Progenitor cell of endocrine pancreas (in vitro differentiated cells): ENCODE measurements at regions not wholly inside any gene's neighbourhood (a gene's known extent, or its start where the extent isn't known, plus 50 kb on each side); places are given as distances from the start of the nearest gene placed in this dataset.

Experiments used
- DNase-seq: peaks from one replicate; pipeline ENCODE4 v3.0.0; 2021; ENCODE audit warnings: low spot score; ENCODE audit not compliant: unreplicated experiment
- H3K27ac Mint-ChIP-seq: 2 replicates; pipeline ENCODE4 v1.8.0; 2021; ENCODE audit warnings: mild to moderate bottlenecking, moderate library complexity, mixed read lengths
- H3K27me3 Mint-ChIP-seq: 2 replicates; pipeline ENCODE4 v1.8.0; 2021; ENCODE audit warnings: mixed read lengths
- H3K36me3 Mint-ChIP-seq: 2 replicates; pipeline ENCODE4 v1.8.0; 2022; ENCODE audit warnings: mixed read lengths; ENCODE audit not compliant: insufficient read depth
- H3K4me1 Mint-ChIP-seq: 2 replicates; pipeline ENCODE4 v1.8.0; 2021; ENCODE audit warnings: low read depth, mixed read lengths
- H3K4me3 Mint-ChIP-seq: 2 replicates; pipeline ENCODE4 v1.8.0; 2021; ENCODE audit warnings: low read depth, mild to moderate bottlenecking, moderate library complexity, mixed read lengths
- H3K9me3 Mint-ChIP-seq: 2 replicates; pipeline ENCODE4 v1.8.0; 2021; ENCODE audit warnings: low read depth, mixed read lengths
- CTCF ChIP-seq: fragments of 200-600 bp; sonication (generic); IDR thresholded peaks from one replicate; pipeline ENCODE4 v1.5.0; 2021; ENCODE audit warnings: antibody characterized with exemption, mild to moderate bottlenecking; ENCODE audit not compliant: unreplicated experiment

- H3K4me1 Mint-ChIP-seq: no peaks in the 10 kb centered on the region
- H3K36me3 Mint-ChIP-seq: no peaks in the 10 kb centered on the region
- no peak for DNase-seq
- no peak overlapping the region for H3K27ac Mint-ChIP-seq
- TF ChIP-seq CTCF: no peak
- H3K27me3 Mint-ChIP-seq: peaks cover 19% of the 10 kb centered on the region
- peaks cover 5% of the 10 kb centered on the region for H3K9me3 Mint-ChIP-seq
- no peak overlapping the region for H3K4me3 Mint-ChIP-seq
Observed at GRCh38 chr16:65909310-65910050, 457.0 kb upstream of the CDH5 start.

DNA sequence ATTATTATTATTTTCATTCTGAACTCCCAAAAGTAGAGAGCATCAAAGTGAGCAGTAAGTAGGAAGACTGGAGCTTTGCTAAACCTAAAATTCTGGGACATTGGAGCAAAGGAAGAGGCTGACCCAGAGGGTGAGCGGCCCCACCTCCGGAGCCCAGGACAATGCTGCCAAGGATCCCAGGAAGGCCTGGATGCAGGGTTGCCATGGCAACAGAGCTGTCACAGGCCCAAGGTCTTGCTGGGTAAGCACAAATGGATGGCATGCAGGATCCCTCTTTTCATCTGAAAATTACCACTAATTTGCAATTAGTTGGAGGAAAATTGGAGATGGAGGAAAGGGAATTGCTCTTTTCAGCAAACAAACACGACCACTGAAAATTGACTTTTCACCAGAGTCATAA lies 457.9 kb upstream of the CDH5 start:
- no peak for DNase-seq

GRCh38 chr16:65905331-65905730 lies 461.2 kb upstream of the CDH5 start:
- Mint-ChIP-seq H3K4me1 (peaks cover 1% of the 10 kb centered on the region), H3K27me3 (peaks cover 23% of the 10 kb centered on the region), H3K9me3 (no peaks in the 10 kb centered on the region), H3K36me3 (no peaks in the 10 kb centered on the region), H3K4me3 (no peak overlapping the region), H3K27ac (no peak overlapping the region)
- no peak for DNase-seq
- no peak for TF ChIP-seq CTCF

More for the DNA sequence above, 457.9 kb upstream of the CDH5 start:
- Mint-ChIP-seq H3K27ac (no peak overlapping the region), H3K36me3 (no peaks in the 10 kb centered on the region), H3K9me3 (peaks cover 5% of the 10 kb centered on the region), H3K4me3 (no peak overlapping the region), H3K27me3 (peaks cover 19% of the 10 kb centered on the region), H3K4me1 (peaks cover 1% of the 10 kb centered on the region)
- TF ChIP-seq CTCF: no peak

GRCh38 chr16:65896448-65897153 lies 469.9 kb upstream of the CDH5 start:
- no peak for DNase-seq
- no peak for TF ChIP-seq CTCF
- Mint-ChIP-seq H3K36me3 (no peaks in the 10 kb centered on the region), H3K27me3 (peaks cover 10% of the 10 kb centered on the region), H3K27ac (no peak overlapping the region), H3K9me3 (no peaks in the 10 kb centered on the region), H3K4me3 (no peak overlapping the region), H3K4me1 (no peaks in the 10 kb centered on the region)

GRCh38 chr16:65895906-65896305 lies 470.6 kb upstream of the CDH5 start:
- no peak for DNase-seq
- no peaks in the 10 kb centered on the region for H3K9me3 Mint-ChIP-seq
- TF ChIP-seq CTCF: no peak
- H3K4me1 Mint-ChIP-seq: no peaks in the 10 kb centered on the region
- H3K36me3 Mint-ChIP-seq: no peaks in the 10 kb centered on the region
- H3K4me3 Mint-ChIP-seq: no peak overlapping the region
- peaks cover 10% of the 10 kb centered on the region for H3K27me3 Mint-ChIP-seq
- H3K27ac Mint-ChIP-seq: no peak overlapping the region
